GM12878 (cell line): ENCODE measurements at regions not wholly inside any gene's neighbourhood (a gene's known extent, or its start where the extent isn't known, plus 50 kb on each side); places are given as distances from the start of the nearest gene placed in this dataset.

Experiments
- ATAC-seq: fragments of 200-7000 bp; cut with Tn5 transposase; 3 replicates; pipeline ENCODE4 v1.9.1; 2020; ENCODE audit warnings: mild to moderate bottlenecking, moderate library complexity
- BruUV-seq: library from RNA; stranded (reverse); fragments of 400-500 nt; replicated peaks from 2 replicates; lab custom pipeline; 2021; lab: Mats Ljungman, UMichigan
- CTCF ChIA-PET: fragments of 300-600 bp; sonication (Branson Sonifier 250); formaldehyde crosslinking; extraction: SDS; loops from one replicate; lab custom pipeline; 2021; ENCODE audit warnings: inconsistent platforms; lab: Yijun Ruan, JAX
- POLR2A ChIA-PET: fragments of 350-600 bp; formaldehyde crosslinking; extraction: SDS; loops from one replicate; lab custom pipeline; 2021; ENCODE audit warnings: inconsistent platforms; lab: Charles Lee
- RAD21 ChIA-PET: fragments of 300-600 bp; sonication (Branson Sonifier 250); formaldehyde crosslinking; loops from one replicate; lab custom pipeline; 2023; ENCODE audit warnings: antibody characterized with exemption; ENCODE audit not compliant: unreplicated experiment; lab: Charles Lee
- SMC1A ChIA-PET: fragments of 300-600 bp; sonication (Branson Sonifier 250); formaldehyde crosslinking; loops from one replicate; lab custom pipeline; 2023; ENCODE audit not compliant: unreplicated experiment, uncharacterized antibody; lab: Charles Lee
- DNase-seq: peaks from one replicate; pipeline ENCODE4 v3.0.0-alpha.2; 2011; ENCODE audit warnings: low read depth, low spot score
- FAIRE-seq: peaks from 3 replicates; lab custom pipeline; 2011; peaks lifted over from hg19 to GRCh38; lab: Jason Lieb, UNC
- H2AFZ ChIP-seq: 2 replicates; pipeline ENCODE4 v1.6.0; 2011; ENCODE audit warnings: low read depth, low read length, control low read depth; ENCODE audit not compliant: control insufficient read depth
- H3K27ac ChIP-seq: 2 replicates; pipeline ENCODE4 v1.5.1; 2011; ENCODE audit warnings: control low read depth; ENCODE audit not compliant: control insufficient read depth, insufficient read depth
- H3K27me3 ChIP-seq, 2 experiments: replicated peaks in 1 of 2; 2 replicates each; pipeline versions ENCODE4 v1.6.0 to v1.6.1; 2011; ENCODE audit warnings: low read length in 1 of 2; ENCODE audit not compliant: control insufficient read depth in 2 of 2, insufficient read depth in 2 of 2
- H3K36me3 ChIP-seq, 2 experiments: 2 replicates each; pipeline ENCODE4 v1.5.1; 2011; ENCODE audit warnings: low read length in 1 of 2; ENCODE audit not compliant: control insufficient read depth in 2 of 2, insufficient read depth in 2 of 2
- H3K4me1 ChIP-seq: 2 replicates; pipeline ENCODE4 v1.6.1; 2011; ENCODE audit warnings: mild to moderate bottlenecking, low read length, moderate library complexity, mixed read lengths; ENCODE audit not compliant: control insufficient read depth, insufficient read depth
- H3K4me2 ChIP-seq: 2 replicates; pipeline ENCODE4 v1.6.0; 2011; ENCODE audit warnings: control low read depth; ENCODE audit not compliant: control insufficient read depth, insufficient read depth
- H3K4me3 ChIP-seq: fragments of 200-600 bp; sonication (generic); 2 replicates; pipeline ENCODE4 v1.5.1; 2016
- H3K79me2 ChIP-seq: 2 replicates; pipeline ENCODE4 v1.6.0; 2011; ENCODE audit warnings: low read length; ENCODE audit not compliant: control insufficient read depth, insufficient read depth
- H3K9ac ChIP-seq: 2 replicates; pipeline ENCODE4 v1.8.0; 2011; ENCODE audit warnings: low read length, control low read depth, mixed read lengths; ENCODE audit not compliant: control insufficient read depth, insufficient read depth
- H3K9me3 ChIP-seq: replicated peaks from 3 replicates; pipeline ENCODE4 v1.5.1; 2011; ENCODE audit warnings: mild to moderate bottlenecking, low read length; ENCODE audit not compliant: control insufficient read depth, insufficient read depth
- H4K20me1 ChIP-seq: 2 replicates; pipeline ENCODE4 v1.6.0; 2011; ENCODE audit not compliant: control insufficient read depth, insufficient read depth
- HSF1 ChIP-seq: fragments of 150-350 bp; IDR thresholded peaks from 2 replicates; pipeline ENCODE4 v1.6.1; 2014; ENCODE audit warnings: mild to moderate bottlenecking, low read depth, low read length
- RCOR1 ChIP-seq: conservative IDR thresholded peaks from 2 replicates; pipeline ENCODE4 v1.6.1; 2012; ENCODE audit warnings: low read depth, low read length, improper control_type of control experiment
- SMAD5 ChIP-seq: IDR thresholded peaks from 2 replicates; pipeline ENCODE4 v1.6.1; 2016; ENCODE audit warnings: antibody characterized with exemption, low read depth
- SREBF2 ChIP-seq: IDR thresholded peaks from 2 replicates; pipeline ENCODE4 v1.6.1; 2012; ENCODE audit warnings: mild to moderate bottlenecking, low read length
- WGBS: methylation state at CpG from one replicate; pipeline ENCODE4 v1.1.6; 2016; ENCODE audit warnings: low lambda C conversion rate; ENCODE audit not compliant: insufficient replicate concordance, insufficient coverage; ENCODE audit errors: missing lambda C conversion rate; 5-methylcytosine and 5-hydroxymethylcytosine counted together
- in situ Hi-C: fragments of 300-500 bp; cut with MboI; formaldehyde crosslinking; loops from 9 replicates; pipeline ENCODE4 v1.14.3; 2018; ENCODE audit warnings: mixed read lengths
- intact Hi-C: fragments of 100-400 bp; cut with micrococcal nuclease; formaldehyde crosslinking; loops from one replicate; pipeline ENCODE4 v1.14.2; 2022; ENCODE audit not compliant: unreplicated experiment

GRCh38 chr2:107511970-107512789 is 314.5 kb upstream of the RGPD4 start (continued):
- no peak for TF ChIP-seq SMAD5

GRCh38 chr2:107525406-107525805 is 301.3 kb upstream of the RGPD4 start:
- no peak for TF ChIP-seq SREBF2
- no peak for TF ChIP-seq HSF1
- Histone ChIP-seq H4K20me1 (no peaks in the 10 kb centered on the region), H3K4me2 (no peak overlapping the region), H2AFZ (no peak overlapping the region), H3K27me3 (no peaks in the 10 kb centered on the region), H3K9ac (no peak overlapping the region), H3K9me3 (no peaks in the 10 kb centered on the region), H3K79me2 (no peaks in the 10 kb centered on the region), H3K27ac (no peak overlapping the region), H3K4me1 (no peaks in the 10 kb centered on the region), H3K36me3 (no peaks in the 10 kb centered on the region), H3K4me3 (no peak overlapping the region)
- DNase-seq (no peak), FAIRE-seq (no peak), ATAC-seq (no peak)
- CTCF ChIA-PET: no interaction called here
- BruUV-seq: no TSS peak
- intact Hi-C loops (no loop called here), in situ Hi-C loops (no loop called here)
- 13% methylated on average over 1 of the region's 1 CpG for WGBS
- POLR2A ChIA-PET: no interaction called here
- SMC1A ChIA-PET: no interaction called here
- RAD21 ChIA-PET: no interaction called here

- in situ Hi-C loops (no loop called here), intact Hi-C loops (no loop called here)
- RAD21 ChIA-PET: no interaction called here
- Histone ChIP-seq H3K9ac (no peak overlapping the region), H3K36me3 (no peaks in the 10 kb centered on the region), H3K79me2 (no peaks in the 10 kb centered on the region), H3K4me3 (no peak overlapping the region), H3K27ac (no peak overlapping the region), H3K9me3 (no peaks in the 10 kb centered on the region), H3K4me1 (no peaks in the 10 kb centered on the region), H4K20me1 (no peaks in the 10 kb centered on the region), H2AFZ (no peak overlapping the region), H3K27me3 (no peaks in the 10 kb centered on the region), H3K4me2 (no peak overlapping the region)
- no peak for DNase-seq
- TF ChIP-seq RCOR1: no peak
- no peak for FAIRE-seq
- BruUV-seq: no TSS peak
- CTCF ChIA-PET: no interaction called here
- POLR2A ChIA-PET: no interaction called here
- ATAC-seq: no peak
- WGBS: 50% methylated on average over 1 of the region's 1 CpG
- SMC1A ChIA-PET: no interaction called here
Observed at GRCh38 chr2:107529146-107529545, 297.5 kb upstream of the RGPD4 start.
